ENCODE measurements at regions not wholly inside any gene's neighbourhood (a gene's known extent, or its start where the extent isn't known, plus 50 kb on each side); places are given as distances from the start of the nearest gene placed in this dataset.

GRCh38 chr2:14982790-14983189 lies 350.3 kb downstream of the LRATD1 start:
- Histone ChIP-seq H4K20me1 (ENCODE audit: insufficient read depth) (no peaks in the 10 kb centered on the region), H3K4me3 (replicated peaks in 1 of 2; ENCODE audit: low read depth in 1 of 2, low read length in 2 of 2) (no peak overlapping the region), H3K9me2 (ENCODE audit: insufficient read depth) (no peaks in the 10 kb centered on the region), H3K9me3 (ENCODE audit: control insufficient read depth in 1 of 2, insufficient read depth in 1 of 2, low read depth in 1 of 2, low read length in 2 of 2) (no peaks in the 10 kb centered on the region), H3K79me2 (ENCODE audit: insufficient read depth, low read length) (no peaks in the 10 kb centered on the region), H3K4me2 (ENCODE audit: low read length) (no peak overlapping the region), H3K27me3 (ENCODE audit: insufficient read depth, low read length) (no peaks in the 10 kb centered on the region), H3K9ac (ENCODE audit: low read length) (no peak overlapping the region), H3K4me1 (ENCODE audit: control insufficient read depth in 1 of 2, insufficient read depth in 2 of 2, low read length in 2 of 2) (no peaks in the 10 kb centered on the region), H2AFZ (ENCODE audit: low read depth, low read length, poor library complexity, severe bottlenecking) (no peak overlapping the region), H3K27ac (ENCODE audit: low read depth, low read length) (no peak overlapping the region), H3K36me3 (ENCODE audit: control insufficient read depth in 1 of 2, insufficient read depth in 2 of 2, low read length in 2 of 2) (no peaks in the 10 kb centered on the region; a peak in 1 of 4 replicates)
- intact Hi-C loops (cut with micrococcal nuclease): no loop called here
- no peak for TF ChIP-seq EGR1 (IDR thresholded peaks at IDR 0.05; ENCODE audit: low read depth)
- no peak for TF ChIP-seq EZH2phosphoT487 (IDR thresholded peaks at IDR 0.05; ENCODE audit: borderline replicate concordance)
- TF ChIP-seq CEBPB (IDR thresholded peaks at IDR 0.05; ENCODE audit: low read depth): no peak
- TF ChIP-seq SP1 (IDR thresholded peaks at IDR 0.05; ENCODE audit: low read depth): no peak
- TF ChIP-seq, protein P1, sequence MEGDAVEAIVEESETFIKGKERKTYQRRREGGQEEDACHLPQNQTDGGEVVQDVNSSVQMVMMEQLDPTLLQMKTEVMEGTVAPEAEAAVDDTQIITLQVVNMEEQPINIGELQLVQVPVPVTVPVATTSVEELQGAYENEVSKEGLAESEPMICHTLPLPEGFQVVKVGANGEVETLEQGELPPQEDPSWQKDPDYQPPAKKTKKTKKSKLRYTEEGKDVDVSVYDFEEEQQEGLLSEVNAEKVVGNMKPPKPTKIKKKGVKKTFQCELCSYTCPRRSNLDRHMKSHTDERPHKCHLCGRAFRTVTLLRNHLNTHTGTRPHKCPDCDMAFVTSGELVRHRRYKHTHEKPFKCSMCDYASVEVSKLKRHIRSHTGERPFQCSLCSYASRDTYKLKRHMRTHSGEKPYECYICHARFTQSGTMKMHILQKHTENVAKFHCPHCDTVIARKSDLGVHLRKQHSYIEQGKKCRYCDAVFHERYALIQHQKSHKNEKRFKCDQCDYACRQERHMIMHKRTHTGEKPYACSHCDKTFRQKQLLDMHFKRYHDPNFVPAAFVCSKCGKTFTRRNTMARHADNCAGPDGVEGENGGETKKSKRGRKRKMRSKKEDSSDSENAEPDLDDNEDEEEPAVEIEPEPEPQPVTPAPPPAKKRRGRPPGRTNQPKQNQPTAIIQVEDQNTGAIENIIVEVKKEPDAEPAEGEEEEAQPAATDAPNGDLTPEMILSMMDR (IDR thresholded peaks at IDR 0.05 in 2 of 3, conservative IDR thresholded peaks at IDR 0.05 in 1 of 3; ENCODE audit: borderline replicate concordance in 1 of 3, insufficient read depth in 1 of 3, low read depth in 2 of 3, low read length in 2 of 3): no peak
- TF ChIP-seq REST (IDR thresholded peaks at IDR 0.05; ENCODE audit: low read depth): no peak
- no peak for TF ChIP-seq CBX3 (IDR thresholded peaks at IDR 0.05; ENCODE audit: low read depth)
- TF ChIP-seq ZFX (IDR thresholded peaks at IDR 0.05): no peak
- no peak for TF ChIP-seq ZBTB33 (IDR thresholded peaks at IDR 0.05; ENCODE audit: extremely low read depth, insufficient replicate concordance, low read length)
- no peak for TF ChIP-seq SRF (IDR thresholded peaks at IDR 0.05; ENCODE audit: low read depth)
- no peak for TF ChIP-seq RAD21 (IDR thresholded peaks at IDR 0.05; ENCODE audit: low read depth)
- BruUV-seq (replicated peaks): no TSS peak
- DNase-seq (ENCODE audit: low read depth, low spot score) (no peak), ATAC-seq (no peak)
- ChIA-PET POLR2A (no interaction called here), RAD21 (ENCODE audit: low non-redundant PET in 1 of 2, low total read pairs in 2 of 2, uncharacterized antibody in 2 of 2, unreplicated experiment in 2 of 2) (no interaction called here), CTCF (no interaction called here)
